LoVo (cell line): ENCODE measurements at regions not wholly inside any gene's neighbourhood (a gene's known extent, or its start where the extent isn't known, plus 50 kb on each side); places are given as distances from the start of the nearest gene placed in this dataset.
A peak's percentile ranks its signal among the peaks of the same experiment; 100 is the strongest.
"Not testable (repeated sequence)": the region's sequence is repeated elsewhere in the genome, so short reads cannot be mapped to it uniquely, and the experiment has no call there.

Source experiments
- DNase-seq: peaks from one replicate; pipeline ENCODE4 v3.0.0-alpha.2; 2016; ENCODE audit warnings: low spot score

- no peak for DNase-seq
Measured at GRCh38 chr6:126672649-126673048, 332.7 kb downstream of the CENPW start.

DNA sequence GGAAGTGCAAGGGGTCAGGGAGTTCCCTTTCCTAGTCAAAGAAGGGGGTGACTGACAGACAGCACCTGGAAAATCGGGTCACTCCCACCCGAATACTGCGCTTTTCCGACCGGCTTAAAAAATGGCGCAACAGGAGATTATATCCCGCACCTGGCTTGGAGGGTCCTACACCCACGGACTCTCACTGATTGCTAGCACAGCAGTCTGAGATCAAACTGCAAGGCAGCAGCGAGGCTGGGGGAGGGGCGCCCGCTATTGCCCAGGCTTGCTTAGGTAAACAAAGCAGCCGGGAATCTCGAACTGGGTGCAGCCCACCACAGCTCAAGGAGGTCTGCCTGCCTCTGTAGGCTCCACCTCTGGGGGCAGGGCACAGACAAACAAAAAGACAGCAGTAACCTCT is 333.8 kb downstream of the CENPW start:
- DNase-seq, result not testable (repeated sequence)

DNA sequence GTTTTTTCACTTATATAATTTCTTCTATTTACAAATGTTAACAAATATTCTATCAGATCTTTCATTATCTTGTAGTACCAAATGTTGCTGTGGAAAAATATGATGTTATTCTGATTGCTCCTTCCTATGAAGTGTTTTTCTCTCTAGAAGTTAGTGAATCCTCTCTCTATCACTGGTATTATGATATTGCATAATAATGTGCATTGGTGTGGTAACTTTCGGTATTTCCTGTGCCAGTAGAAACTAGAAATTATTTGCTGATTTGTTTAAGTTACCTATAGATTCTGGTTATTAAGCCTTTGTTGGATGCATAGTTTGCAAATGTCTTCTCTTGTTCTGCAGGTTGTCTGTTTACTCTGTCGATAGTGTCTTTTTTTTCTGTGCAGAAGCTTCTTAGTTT is 342.5 kb downstream of the CENPW start:
- DNase-seq, result no peak

DNA sequence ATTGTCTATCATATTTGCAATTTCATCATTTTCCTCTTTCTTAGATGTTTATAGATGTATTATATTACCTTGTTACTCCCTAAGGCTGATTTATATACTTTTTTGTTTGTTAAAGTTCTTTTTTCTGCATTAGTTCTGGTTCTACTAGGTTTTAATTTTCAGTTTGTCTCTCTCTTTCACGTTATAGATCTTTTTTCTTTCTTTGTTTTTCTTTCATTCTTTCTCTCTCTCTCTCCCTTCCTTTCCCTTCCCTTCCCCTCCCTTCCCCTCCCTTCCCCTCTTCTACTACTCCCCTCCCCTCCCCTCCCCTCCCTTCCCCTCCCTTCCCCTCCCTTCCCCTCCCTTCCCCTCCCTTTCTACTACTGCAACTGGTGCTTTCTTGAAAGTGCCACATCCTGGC is 345.3 kb downstream of the CENPW start:
- DNase-seq, result no peak

GRCh38 chr6:126696921-126697693 is 357.2 kb downstream of the CENPW start:
- DNase-seq, result no peak

DNA sequence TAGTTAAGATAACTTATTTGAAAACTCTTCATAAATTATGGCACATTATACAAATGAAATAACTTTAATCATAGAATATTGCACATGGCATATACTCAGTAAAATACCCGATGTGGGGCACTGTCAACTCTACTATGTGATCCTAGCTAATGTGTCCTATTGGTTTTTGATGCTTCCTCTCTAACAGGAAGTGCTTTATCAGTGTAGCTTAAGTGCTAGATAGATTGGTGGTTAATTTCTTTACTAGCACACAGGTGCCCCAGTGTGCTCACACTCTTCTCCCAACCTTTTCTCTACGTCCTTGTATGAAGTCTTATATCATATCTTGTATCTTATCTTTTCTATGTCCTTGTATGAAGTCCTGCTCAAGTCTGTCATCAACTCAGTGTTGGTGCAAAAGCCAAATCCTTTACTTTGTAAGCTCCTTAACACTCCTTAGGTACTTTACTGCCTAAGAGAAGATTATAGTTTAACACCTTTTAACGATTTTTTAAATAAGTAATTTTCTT is 358.9 kb downstream of the CENPW start:
- DNase-seq, result no peak

GRCh38 chr6:126701676-126702560 is 362.0 kb downstream of the CENPW start:
- peak; percentile 6 for DNase-seq

- no peak for DNase-seq
Measured at GRCh38 chr6:126716032-126716431, 376.1 kb downstream of the CENPW start.

DNA sequence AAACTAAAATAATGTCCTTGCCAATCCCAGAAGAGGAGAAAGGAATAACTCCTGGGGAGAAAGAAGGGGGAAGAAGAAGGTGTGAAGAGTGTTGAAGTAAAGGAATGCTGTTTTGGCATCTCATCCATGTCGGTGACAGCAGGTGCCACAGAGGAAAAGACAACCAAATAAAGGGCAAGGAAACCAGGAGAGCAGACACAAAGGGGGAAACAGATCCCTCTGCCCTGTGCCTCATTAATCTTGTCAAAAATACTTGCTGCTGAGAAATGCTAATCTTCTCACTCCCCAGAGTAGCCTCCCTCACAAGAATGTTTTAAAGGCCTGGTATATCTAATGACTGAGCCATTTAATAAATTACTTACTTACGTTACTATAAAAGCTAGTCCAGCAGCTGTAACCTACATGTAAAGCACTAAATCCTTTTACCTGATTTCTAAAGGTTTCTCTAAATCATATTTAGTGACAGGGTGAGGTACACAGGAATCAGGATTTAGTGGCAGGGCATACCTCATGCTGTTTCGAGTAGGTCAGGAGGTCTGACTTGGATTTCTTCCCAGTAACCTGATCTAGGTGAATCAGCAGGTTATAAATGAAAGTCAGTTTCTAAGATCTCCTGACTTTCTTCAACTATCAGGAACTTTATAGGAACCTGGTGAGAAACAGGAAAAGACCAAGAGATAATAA is 377.1 kb downstream of the CENPW start:
- no peak for DNase-seq

DNA sequence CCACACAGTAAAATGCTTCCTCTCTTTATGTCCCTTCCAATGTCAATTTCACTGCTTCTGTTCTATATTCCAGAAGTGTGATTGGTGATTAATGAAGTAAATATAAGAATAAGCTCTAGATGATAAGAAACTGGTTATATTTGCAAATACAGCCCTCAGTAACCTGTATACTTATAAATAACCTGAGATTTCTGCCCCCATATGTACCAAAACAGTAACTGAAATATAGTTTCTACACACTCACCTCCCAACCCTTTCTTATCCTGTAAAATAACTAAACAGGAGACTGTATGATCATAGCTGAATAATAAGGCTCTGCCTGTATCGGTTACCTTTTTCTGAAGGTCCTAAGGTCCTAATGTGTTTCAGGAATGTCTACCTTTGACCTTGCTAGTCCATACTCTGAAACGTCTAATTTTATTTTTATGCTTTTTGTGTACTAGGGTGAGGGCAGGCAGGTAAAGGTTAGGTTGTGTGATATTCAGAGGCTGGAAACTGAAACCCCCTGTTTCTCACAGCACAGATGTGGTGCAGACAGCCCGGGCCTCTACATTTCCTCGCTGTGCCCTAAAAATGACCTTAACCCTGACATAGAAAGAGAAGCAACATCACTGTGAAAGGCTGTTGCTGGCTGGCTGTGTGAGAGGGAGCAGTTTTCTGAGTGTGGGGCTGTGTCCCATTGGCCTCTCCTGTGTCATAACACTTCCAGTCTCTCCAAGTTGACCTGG is 378.8 kb downstream of the CENPW start:
- no peak for DNase-seq

DNA sequence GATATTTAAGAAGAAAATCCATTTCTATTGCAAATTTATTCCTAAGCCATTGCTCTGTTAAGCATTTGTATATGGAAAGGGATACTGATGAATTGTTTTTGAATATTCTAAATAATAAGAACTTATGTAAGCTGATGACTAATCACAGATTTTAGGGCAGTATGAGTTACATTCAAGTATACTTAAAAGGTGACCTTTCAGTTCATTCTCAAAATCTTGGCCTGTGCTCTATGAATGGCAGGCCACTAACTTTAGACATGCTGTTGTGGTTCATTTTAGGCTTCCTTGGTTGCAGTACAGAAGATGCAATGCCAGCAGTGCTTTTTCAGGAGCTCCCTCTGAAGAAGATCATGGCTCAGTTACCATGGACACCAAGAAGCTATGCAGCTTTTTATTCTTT is 380.4 kb downstream of the CENPW start:
- DNase-seq, result no peak

- DNase-seq, result no peak
Measured at GRCh38 chr6:126721581-126722160, 381.8 kb downstream of the CENPW start.

DNA sequence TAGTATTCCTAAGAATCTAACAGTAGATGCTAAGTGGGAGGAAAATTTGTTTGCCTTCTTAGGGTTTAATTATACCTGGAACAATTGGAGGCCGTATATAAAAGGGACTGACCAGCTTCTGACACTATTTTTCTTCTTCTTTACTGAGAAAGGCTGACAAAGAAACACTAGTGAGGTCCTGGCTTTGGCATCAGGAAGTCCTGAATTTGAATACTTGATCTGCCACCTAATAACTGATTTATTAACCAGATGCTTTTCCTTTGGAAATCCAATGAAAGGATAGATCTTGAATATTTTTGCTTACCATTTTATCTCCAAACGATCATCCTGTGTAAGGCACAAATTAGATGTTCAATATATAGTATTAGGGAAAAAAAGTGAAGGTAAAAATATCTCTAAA is 382.5 kb downstream of the CENPW start:
- DNase-seq, result no peak

DNA sequence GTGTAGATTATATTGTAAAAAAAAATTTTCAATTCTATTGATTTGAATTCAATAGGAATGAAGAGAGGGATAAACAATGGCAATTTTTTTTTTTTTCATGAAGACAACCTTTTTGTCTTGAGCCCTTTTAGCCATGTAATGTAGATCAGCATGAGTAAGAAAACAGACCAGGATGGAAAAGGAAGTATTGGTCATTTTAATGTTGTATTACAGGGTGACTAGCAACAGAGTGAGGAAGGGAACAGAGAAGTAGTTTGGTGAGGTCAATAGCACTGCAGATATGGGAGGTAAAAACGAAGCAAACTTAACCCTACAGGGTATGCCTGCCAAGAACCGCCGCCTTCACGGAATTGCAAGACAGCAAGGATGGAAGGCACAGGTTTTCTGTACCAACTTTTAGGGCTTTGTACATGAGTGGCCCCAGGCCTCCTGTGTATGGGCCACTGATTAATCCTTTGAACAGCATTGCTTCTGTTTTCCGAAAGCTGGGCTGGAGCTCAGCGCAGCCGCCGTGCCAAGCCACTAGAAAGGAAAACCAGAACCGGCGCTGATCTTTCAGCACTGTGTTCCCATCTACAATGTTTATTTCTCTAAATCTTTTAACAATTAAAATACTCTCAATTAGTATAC is 383.7 kb downstream of the CENPW start:
- DNase-seq, result no peak

DNA sequence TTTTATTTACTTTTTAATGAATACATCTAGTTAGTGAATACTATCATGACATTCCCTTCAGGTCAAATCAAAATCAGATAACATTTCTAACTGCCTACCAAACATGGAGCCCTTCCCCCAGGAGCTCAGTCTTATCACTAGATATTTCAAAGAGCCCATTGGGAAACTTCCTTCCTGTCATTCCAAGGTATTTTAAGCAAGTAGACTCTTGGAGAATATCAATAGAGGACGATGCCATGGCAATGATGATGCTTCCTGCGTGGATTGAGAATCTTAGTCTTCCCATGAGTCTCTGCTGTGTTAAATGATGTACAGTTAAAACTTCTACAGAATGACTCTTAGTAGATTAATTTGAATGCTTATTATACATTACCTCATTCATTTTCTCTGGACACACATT is 384.9 kb downstream of the CENPW start:
- DNase-seq, result no peak

GRCh38 chr6:126726454-126726853 is 386.5 kb downstream of the CENPW start:
- DNase-seq, result not testable (repeated sequence)

- DNase-seq, result no peak
Measured at GRCh38 chr6:126738146-126738545, 380.3 kb upstream of the RSPO3 start.

DNA sequence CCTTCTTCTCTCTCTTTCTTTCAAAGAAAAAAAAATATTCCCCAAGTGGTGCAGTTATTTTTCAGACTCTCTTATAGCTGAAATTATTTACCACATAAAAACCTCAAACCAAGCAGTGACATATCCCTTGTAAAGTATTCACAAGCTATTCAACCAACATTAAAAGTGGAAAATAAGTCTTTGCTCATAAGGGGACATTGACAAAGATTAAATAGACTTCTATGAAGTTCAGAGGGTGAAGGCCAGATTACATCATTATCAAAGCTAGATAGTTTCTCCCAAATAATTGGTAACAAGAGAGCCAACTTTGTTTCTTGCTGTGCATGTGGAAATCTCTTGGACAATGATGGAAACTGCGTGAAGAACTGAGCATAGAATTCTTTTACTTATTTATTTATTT is 379.8 kb upstream of the RSPO3 start:
- DNase-seq, result no peak

- no peak for DNase-seq
Measured at GRCh38 chr6:126743076-126743475, 375.4 kb upstream of the RSPO3 start.

DNA sequence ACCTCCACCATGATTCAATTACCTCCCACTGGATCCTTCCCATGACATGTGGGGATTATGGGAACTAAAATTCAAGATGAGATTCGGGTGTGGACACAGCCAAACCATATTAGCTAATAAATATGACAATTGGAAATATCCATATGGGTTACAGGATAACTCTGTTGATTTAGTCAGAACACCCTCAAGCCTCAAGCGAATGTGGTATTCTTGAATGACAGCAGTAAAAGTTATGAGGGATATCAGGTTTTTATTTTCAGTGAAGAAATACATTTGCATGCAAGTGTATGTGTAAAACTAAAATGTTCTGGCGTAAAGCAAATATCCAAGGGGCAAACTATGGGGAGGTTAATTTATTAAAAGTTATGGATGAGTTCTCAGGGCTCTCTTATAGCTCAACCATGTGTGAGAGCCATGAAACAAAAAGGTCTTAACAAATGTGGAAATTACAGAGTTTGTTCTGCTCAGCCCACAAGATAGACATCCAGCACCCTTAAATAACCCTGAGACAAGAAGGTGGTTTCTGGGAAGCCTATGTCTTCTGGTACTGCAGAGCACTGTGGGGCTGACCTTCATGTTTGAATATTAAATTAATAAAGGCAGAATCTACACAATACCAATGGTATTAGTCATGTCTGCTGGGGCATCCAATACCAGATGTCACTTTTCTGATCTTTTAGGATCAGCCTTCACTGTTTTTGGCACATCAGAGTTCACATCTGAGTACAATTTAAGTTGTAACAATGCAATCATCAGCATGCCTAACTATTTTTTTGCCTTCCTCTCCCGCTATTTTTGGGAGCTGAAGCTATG is 370.5 kb upstream of the RSPO3 start:
- no peak for DNase-seq
